NCI-H526 (cell line): ENCODE measurements at regions not wholly inside any gene's neighbourhood (a gene's known extent, or its start where the extent isn't known, plus 50 kb on each side); places are given as distances from the start of the nearest gene placed in this dataset.

ENCODE experiments used
- DNase-seq, 2 experiments: peaks; one replicate each; lab custom pipeline; 2025; lab: John Stamatoyannopoulos, UW

GRCh38 chr6:47360388-47360787 is 50.7 kb upstream of the TNFRSF21 start:
- no peak for DNase-seq

- DNase-seq: no peak
Measured at GRCh38 chr6:47362857-47363461, 53.3 kb upstream of the TNFRSF21 start.

GRCh38 chr6:47363736-47364135 is 54.0 kb upstream of the TNFRSF21 start:
- DNase-seq: no peak

- DNase-seq: no peak
Measured at GRCh38 chr6:47366335-47366890, 56.7 kb upstream of the TNFRSF21 start.

- no peak for DNase-seq
Measured at GRCh38 chr6:47371139-47371869, 61.6 kb upstream of the TNFRSF21 start.

- DNase-seq: no peak
Measured at GRCh38 chr6:47371870-47372255, 62.2 kb upstream of the TNFRSF21 start.

GRCh38 chr6:47372318-47372717 is 62.6 kb upstream of the TNFRSF21 start:
- DNase-seq: no peak

GRCh38 chr6:47375426-47375825 is 65.7 kb upstream of the TNFRSF21 start:
- DNase-seq: no peak

- no peak for DNase-seq
Measured at GRCh38 chr6:47376930-47377329, 67.2 kb upstream of the TNFRSF21 start.

GRCh38 chr6:47377971-47378370 is 68.3 kb upstream of the TNFRSF21 start:
- no peak for DNase-seq

- DNase-seq: no peak
Measured at GRCh38 chr6:47379328-47379727, 69.6 kb upstream of the TNFRSF21 start.

- DNase-seq: no peak
Measured at GRCh38 chr6:47380251-47380650, 70.5 kb upstream of the TNFRSF21 start.

- no peak for DNase-seq
Measured at GRCh38 chr6:47381036-47381435, 71.3 kb upstream of the TNFRSF21 start.

GRCh38 chr6:47383360-47383759 is 73.7 kb upstream of the TNFRSF21 start:
- DNase-seq: no peak

- DNase-seq: no peak
Measured at GRCh38 chr6:47391675-47392074, 82.0 kb upstream of the TNFRSF21 start.

GRCh38 chr6:47392251-47392650 is 82.5 kb upstream of the TNFRSF21 start:
- no peak for DNase-seq

GRCh38 chr6:47396401-47397069 is 81.1 kb upstream of the CD2AP start:
- DNase-seq: peak in 1 of 2 experiments; percentile 8

- DNase-seq: no peak
Measured at GRCh38 chr6:47400581-47400980, 77.0 kb upstream of the CD2AP start.

- no peak for DNase-seq
Measured at GRCh38 chr6:47402081-47402480, 75.5 kb upstream of the CD2AP start.

- no peak for DNase-seq
Measured at GRCh38 chr6:47403056-47403455, 74.5 kb upstream of the CD2AP start.

GRCh38 chr6:47403801-47404200 is 73.8 kb upstream of the CD2AP start:
- no peak for DNase-seq

GRCh38 chr6:47404435-47404834 is 73.2 kb upstream of the CD2AP start:
- DNase-seq: no peak

- no peak for DNase-seq
Measured at GRCh38 chr6:47405273-47405672, 72.3 kb upstream of the CD2AP start.
